Posterior cingulate gyrus (tissue), 11 donors: ENCODE measurements at regions not wholly inside any gene's neighbourhood (a gene's known extent, or its start where the extent isn't known, plus 50 kb on each side); places are given as distances from the start of the nearest gene placed in this dataset.
"Not testable (repeated sequence)": the region's sequence is repeated elsewhere in the genome, so short reads cannot be mapped to it uniquely, and the experiment has no call there.

ENCODE experiments used
- DNase-seq, 10 donors: peaks; one replicate each; pipeline versions ENCODE4 v3.0.0 to v3.0.0-alpha.2; 2020 to 2021; ENCODE audit warnings: mixed read lengths in 3 of 10
- intact Hi-C: fragments of 100-400 bp; cut with DNase I; formaldehyde crosslinking; loops from one replicate; pipeline ENCODE4 v1.15.1; 2023

DNA sequence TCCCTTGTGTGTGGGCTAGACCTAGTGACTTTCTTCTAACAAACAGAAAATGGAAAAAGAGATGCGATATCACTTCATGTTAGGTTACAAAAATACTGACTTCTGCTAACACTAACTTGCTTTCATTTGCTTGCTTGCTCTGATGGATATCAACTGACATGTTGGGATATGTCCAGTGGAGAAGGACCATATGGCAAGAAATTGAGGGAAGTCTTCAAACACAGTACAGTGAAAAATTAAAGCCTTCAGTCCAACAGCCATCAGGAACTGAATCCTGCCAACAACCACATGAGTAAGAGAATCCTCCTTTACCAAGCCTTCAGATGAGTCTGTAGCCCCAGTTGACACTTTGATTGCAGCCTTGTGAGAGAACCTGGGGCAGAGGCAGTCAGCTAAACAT, 143.9 kb downstream of the MAIP1 start:
- DNase-seq, result no peak
- intact Hi-C loops, result no loop called here

DNA sequence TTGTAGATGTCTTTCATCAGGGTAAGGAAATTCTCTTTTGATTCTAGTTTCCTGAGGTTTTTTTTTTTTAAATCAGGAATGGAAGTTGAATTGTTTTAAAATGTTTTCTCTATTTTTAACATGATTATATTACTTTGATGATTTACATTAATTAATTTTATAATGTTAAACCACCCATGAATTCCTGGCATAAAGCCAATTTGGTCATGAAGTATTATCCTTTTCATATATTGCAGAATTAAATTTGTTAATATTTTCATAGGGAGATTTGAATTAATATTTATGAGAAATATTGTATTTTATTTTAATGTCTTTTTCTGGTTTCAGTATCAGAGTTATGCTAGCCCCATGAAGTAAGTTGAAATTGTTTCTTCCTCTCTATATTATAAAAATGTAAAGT, 144.6 kb downstream of the MAIP1 start:
- DNase-seq, result no peak
- intact Hi-C loops, result no loop called here

DNA sequence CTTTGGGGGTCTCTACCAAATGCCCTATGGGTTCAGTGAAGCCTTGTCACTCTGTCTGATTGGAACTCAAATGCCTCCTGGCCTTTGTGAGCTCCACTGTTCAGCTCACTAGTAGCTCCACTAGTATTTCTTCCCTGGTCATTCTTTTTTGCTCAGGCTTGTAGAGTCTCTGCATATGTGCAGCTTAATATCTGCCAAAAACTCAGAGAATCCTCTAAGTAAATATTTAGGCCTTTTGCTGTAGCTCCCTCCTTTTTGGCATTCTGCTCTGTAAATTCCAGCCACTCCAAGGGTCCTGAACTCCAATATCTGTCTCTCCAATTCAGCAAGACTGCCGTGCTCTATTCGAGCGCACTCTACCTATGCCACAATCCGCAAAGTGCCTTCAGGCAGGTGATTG, 146.5 kb downstream of the MAIP1 start:
- intact Hi-C loops, result no loop called here
- no peak for DNase-seq

DNA sequence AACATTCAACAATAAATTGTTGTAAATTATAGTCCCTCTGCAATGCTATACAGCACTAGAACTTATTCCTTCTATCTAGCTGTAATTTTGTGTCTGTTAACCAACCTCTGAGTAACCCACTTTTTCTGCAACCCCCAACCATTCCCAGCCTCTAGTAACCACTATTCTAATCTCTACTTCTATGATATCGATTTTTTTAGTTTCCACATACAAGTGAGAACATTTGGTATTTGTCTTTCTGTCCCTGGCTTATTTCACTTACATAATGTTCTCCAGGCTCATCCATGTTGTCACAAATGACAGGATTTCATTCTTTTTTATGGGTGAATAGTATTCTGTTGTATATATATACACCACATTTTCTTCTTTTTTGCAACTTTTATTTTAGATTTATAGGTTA, 147.6 kb downstream of the MAIP1 start:
- no peak for DNase-seq
- intact Hi-C loops, result no loop called here

- intact Hi-C loops, result no loop called here
- no peak for DNase-seq
These were observed 148.6 kb downstream of the MAIP1 start for GRCh38 chr2:200104015-200104414.

DNA sequence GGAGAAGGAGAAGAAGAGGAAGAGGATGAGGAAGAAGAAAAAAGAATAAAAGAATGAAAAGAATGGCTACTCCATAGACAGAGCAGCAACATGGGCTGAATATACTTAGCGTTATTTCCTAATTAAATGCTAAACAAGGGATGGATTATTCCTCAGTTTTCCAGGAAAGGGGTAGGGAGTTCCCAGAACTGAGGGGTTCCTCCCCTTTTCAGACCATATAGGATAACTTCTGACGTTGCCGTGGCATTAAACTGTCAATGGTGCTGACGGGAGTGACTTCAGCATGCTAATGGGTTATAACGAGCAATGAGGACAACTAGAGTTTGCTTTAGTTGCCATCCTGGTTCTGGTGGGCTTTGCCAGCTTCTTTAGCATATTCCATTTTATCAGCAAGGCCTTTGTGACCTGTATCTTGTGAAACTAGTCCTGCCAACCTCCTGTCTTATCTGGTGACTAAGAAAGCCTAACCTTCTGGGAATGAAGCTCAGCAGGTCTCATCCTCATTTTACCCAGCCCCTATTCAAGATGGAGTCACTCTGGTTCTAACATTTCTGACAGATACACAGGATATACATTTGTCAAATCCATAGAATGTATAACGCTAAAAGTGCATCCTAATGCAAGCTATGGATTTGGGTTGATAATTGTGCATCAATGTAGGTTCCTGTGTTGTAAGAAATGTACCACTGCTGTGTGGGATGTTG, 152.3 kb downstream of the MAIP1 start:
- intact Hi-C loops, result no loop called here
- no peak for DNase-seq

DNA sequence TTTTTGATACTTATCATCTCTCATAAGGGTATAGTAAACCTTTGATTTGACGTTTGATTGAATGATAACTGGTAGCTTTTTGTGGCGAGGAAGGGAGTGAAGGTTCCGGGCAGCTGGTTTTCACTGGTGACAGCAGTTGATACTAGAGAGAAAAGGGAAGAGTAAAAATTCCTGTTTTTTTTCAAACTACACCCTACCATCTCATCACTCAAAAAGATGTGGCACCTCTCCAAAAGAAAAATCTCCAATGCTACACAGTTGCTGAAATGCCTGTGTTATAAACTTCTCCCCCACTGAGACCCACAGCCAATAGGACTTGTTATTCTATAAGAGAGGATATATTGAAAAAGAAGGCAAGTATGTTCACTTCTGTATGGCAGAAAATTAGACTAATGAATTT, 154.0 kb downstream of the MAIP1 start:
- intact Hi-C loops, result no loop called here
- DNase-seq, result no peak

DNA sequence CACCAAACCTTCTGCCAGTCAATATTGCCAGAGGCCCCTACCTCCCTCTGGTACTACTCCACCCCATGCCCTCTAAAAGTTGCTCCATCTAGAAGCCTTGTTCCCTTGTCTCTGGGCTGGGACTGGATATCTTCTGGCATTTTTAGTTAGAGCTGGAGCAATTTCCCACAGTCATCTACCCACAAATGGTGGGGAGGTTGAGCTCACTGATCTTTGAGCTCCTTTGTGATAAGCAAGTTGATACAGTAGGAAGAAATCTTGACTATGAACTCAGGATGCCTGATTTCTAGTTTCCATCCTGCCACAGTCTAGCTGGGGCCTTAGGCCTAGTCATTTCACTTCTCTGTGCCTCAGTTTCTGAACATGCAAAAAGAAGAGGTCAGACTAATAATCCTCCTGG, 155.0 kb downstream of the MAIP1 start:
- DNase-seq, result no peak
- intact Hi-C loops, result no loop called here

GRCh38 chr2:200113016-200113799, 157.8 kb downstream of the MAIP1 start:
- DNase-seq, result not testable (repeated sequence)

DNA sequence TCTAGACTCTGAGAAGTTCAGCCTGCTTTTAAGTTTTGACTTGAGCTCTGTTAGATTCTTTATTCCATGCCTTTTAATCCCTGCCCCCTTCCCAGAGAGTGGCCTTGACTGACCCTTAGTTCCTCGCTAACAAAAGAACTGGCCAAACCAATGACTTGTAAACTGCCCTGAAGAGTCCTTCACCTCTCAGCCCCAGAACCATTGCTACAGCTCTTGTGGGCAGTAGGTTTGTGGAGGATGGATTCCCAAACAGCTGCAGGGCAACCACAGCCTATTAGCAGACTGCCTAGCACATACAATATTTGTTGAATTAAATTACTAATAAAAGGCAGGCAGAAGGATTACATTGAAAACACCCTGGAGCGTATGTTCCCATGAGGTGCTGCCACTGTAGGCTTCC, 163.9 kb downstream of the MAIP1 start:
- intact Hi-C loops, result no loop called here
- DNase-seq, result no peak

More at GRCh38 chr2:200113016-200113799, 157.8 kb downstream of the MAIP1 start:
- intact Hi-C loops, result not testable (repeated sequence)

DNA sequence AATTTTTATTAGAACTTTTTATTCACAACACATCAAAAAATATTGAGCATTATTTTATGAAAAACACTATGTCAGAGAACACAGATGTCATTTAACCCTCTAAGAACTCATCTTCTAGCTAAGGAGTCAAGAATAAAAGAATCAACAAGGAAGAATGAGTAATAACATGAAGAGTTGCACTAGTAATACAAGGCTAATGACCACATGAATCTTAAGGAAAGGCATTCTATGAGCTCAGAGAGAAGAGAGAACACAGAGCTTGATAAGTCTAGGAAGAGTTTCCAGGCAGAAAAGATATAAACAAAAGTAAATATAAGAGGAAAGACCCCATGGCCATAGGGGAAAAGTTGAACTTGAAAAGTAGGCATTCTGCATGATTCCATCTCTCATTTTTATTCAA, 166.5 kb downstream of the MAIP1 start:
- intact Hi-C loops, result no loop called here

DNA sequence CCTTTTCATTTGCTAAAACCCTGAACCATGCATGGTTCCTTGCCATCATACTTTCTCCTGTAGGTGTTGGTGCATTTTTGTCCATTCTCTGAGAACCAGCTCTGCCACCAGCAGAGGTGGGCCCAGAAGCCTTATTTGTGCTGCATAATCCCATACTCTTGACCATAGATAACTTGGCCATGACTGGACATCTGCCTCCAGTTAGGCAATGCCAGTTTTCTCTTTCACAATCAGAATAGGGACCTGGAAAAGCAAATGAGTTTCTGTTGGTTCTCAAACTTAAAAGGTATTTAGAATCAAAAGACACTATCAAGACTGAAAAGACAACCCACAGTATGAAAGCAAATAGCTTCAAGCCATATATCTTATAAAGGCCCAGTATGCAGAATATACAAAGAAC, 167.3 kb downstream of the MAIP1 start:
- DNase-seq, result no peak
- intact Hi-C loops, result no loop called here

More for the DNA sequence above, 166.5 kb downstream of the MAIP1 start:
- no peak for DNase-seq

GRCh38 chr2:200124665-200125368, 169.4 kb downstream of the MAIP1 start:
- intact Hi-C loops, DNase-seq: not testable (repeated sequence)

DNA sequence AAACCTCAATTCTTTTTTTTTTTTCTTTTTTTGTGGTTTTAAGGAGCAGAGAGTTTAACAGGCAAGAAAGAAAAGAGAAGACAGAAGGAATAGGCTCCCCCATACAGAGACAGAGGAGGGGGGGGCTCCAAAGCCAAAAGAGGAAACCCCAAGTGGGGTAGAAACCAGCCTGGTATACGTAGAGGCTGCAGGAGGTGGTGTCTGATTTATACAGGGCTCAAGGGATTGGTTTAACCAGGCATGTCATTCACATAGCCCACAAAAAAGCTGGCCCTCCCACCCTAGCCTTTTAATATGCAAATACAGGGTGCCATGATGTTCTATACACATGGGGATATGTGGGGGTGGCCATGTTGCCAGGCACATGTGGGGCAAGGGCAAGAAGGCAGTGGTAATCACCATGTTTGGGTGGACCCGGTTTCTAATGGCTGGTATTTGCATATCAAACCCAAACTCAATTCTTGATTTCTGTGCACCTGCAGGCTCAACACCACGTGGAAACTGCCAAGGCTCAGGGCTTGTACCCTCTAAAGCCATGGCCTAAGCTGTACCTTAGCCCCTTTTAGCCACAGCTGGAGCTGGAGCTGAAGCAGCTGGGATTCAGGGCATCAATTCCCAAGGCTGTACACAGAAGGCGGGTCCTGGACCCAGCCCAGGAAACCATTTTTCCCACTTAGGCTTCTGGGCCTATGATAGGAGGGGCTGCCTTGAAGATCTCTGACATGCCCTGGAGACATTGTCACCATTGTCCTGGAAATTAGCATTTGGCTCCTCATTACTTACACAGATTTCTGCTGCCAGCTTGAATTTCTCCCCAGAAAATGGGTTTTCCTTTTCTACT, 170.3 kb downstream of the MAIP1 start:
- DNase-seq, result no peak
- intact Hi-C loops, result no loop called here

DNA sequence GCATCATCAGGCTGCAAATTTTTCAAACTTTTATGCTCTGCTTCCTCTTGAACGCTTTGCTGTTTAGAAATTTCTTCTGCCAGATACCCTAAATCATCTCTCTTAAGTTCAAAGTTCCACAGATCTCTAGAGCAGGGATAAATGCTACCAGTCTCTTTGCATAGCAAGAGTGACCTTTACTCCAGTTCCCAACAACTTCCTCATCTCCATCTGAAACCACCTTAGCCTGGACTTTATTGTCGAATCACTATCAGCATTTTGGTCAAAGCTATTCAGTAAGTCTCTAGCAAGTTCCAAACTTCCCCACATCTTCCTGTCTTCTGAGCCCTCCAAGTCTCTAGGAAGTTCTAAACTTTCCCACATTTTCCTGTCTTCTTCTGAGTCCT, 170.9 kb downstream of the MAIP1 start:
- DNase-seq, intact Hi-C loops: not testable (repeated sequence)

DNA sequence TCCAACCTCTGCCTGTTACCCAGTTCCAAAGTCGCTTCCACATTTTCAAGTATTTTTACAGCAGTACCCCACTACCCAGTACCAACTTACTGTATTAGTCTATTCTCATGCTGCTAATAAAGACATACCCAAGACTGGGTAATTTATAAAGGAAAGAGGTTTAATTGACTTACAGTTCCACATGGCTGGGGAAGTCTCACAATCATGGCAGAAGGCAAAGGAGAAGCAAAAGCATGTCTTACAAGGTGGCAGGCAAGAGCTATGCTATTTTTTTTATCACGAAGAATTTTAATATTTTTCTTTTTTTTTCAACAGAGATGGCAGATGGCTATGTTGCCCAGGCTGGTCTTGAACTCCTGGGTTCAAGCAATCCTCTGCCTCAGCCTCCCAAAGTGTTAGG, 171.3 kb downstream of the MAIP1 start:
- intact Hi-C loops, DNase-seq: not testable (repeated sequence)

GRCh38 chr2:200127848-200128247, 172.5 kb downstream of the MAIP1 start:
- no peak for DNase-seq
- intact Hi-C loops, result no loop called here

DNA sequence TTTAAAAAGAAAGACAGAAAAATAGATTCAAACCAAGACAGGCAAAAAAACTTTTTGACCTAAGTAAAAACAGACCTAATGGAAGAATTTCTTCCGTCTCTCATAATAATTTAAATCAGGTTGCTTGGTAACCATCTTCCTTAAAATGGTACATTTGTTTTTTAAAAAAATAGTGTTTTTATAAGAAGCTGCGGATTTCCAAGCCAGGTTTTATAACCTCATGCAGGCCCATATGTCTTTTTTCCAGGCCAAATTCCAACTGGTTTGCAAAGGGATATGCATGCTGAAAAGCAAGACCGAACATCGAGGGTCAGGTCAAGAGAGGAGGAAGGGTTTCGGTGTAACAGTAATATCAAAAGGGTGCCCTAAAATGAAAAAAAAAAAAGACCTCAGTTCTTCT, 172.9 kb downstream of the MAIP1 start:
- DNase-seq, result no peak
- intact Hi-C loops, result no loop called here

DNA sequence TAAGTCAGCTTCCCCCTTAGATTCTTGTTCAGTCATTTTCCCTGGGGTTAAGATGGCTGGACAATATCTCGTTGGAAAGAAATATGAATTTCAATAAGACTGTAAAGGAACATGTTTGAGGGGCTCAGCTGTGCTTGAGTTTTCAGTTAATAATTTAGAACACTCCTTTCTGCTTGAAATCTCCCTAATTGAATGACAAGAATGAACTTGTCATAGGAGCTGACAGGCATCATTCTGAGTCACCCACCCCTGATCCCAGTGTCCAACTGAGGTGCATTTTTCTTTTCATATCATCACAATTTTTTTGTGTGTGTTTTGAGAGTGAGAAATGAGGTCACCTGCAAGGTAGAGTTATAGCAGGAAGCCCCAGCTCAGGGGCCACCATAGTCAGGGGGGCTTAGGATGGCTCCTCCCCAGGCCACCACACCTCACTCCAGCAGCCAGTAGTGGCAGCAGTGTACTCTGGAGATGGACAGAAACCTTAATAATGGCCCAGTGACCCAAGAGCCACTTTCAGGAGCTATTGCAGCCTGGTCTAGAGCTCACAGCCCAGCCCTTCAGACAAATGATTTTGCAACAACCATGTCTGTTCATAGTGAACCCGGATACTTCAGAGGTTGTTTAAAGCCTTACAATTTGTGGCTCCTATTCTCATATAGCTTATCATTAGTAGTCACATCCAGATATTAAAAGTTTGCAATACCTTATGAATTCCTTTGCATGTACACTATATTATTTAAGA, 174.5 kb downstream of the MAIP1 start:
- intact Hi-C loops, result no loop called here
- DNase-seq, result no peak

DNA sequence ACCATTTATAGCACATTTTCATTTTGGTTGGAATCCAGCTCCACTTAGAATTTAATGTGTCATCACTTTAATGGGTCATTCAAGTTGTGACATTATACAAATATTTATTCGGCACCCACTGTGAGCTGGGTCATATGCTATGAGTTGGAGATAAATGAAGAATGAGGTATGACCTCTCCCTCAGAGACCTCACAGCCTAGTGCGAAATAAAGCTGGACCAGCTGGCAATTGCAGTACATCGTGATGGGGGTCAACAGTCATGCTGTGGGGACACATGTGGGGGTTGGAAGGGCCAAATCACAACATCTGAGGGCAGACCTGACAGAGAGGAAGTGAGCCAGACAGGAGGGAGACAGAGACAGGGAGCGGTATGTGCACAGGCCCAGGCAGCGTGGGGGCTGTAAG, 175.4 kb downstream of the MAIP1 start:
- DNase-seq, result no peak
- intact Hi-C loops, result no loop called here
